Testis (tissue), 2 donors: ENCODE measurements at regions not wholly inside any gene's neighbourhood (a gene's known extent, or its start where the extent isn't known, plus 50 kb on each side); places are given as distances from the start of the nearest gene placed in this dataset.

Source experiments
- DNase-seq: peaks from one replicate; pipeline ENCODE4 v3.0.0-alpha.2; 2019
- H3K27ac ChIP-seq, 2 donors: fragments of 200-600 bp; sonication (generic); one replicate each; pipeline ENCODE4 v1.5.1; 2019
- H3K27me3 ChIP-seq: fragments of 200-600 bp; sonication (generic); one replicate; pipeline ENCODE4 v1.5.1; 2019
- H3K36me3 ChIP-seq: fragments of 200-600 bp; sonication (generic); one replicate; pipeline ENCODE4 v1.5.1; 2017; ENCODE audit warnings: low read depth; ENCODE audit errors: missing control alignments
- H3K4me1 ChIP-seq: fragments of 200-600 bp; sonication (generic); one replicate; pipeline ENCODE4 v1.5.1; 2019
- H3K4me3 ChIP-seq, 2 donors: fragments of 200-600 bp; sonication (generic); one replicate each; pipeline ENCODE4 v1.5.1; 2017 to 2019
- H3K9me3 ChIP-seq: fragments of 200-600 bp; sonication (generic); one replicate; pipeline ENCODE4 v1.5.1; 2017
- CTCF ChIP-seq, 3 experiments: fragments of 450-650 bp in 2 of 3; fragments of 200-600 bp in 1 of 3; sonication (generic) in 1 of 3; IDR thresholded peaks; one replicate each; pipeline ENCODE4 v1.5.1; 2016 to 2019; ENCODE audit warnings: antibody characterized with exemption in 3 of 3, mild to moderate bottlenecking in 2 of 3, moderate library complexity in 1 of 3
- POLR2A ChIP-seq: fragments of 450-650 bp; IDR thresholded peaks from one replicate; pipeline ENCODE4 v1.6.1; 2017; ENCODE audit warnings: antibody characterized with exemption, mild to moderate bottlenecking, moderate library complexity
- WGBS, 2 donors: methylation state at CpG; one replicate each; pipeline ENCODE4 v1.1.5; 2018; 5-methylcytosine and 5-hydroxymethylcytosine counted together
- intact Hi-C: fragments of 100-400 bp; cut with DNase I; formaldehyde crosslinking; loops from one replicate; pipeline ENCODE4 v1.15.1; 2023; ENCODE audit warnings: low total_unique reads

GRCh38 chrX:114037515-114037914, 546.4 kb upstream of the HTR2C start:
- Histone ChIP-seq H3K9me3 (no peaks in the 10 kb centered on the region), H3K36me3 (no peaks in the 10 kb centered on the region), H3K4me1 (no peaks in the 10 kb centered on the region), H3K4me3 (no peak overlapping the region), H3K27me3 (no peaks in the 10 kb centered on the region), H3K27ac (no peak overlapping the region)
- TF ChIP-seq CTCF (IDR thresholded peaks at IDR 0.05) (no peak), POLR2A (no peak)
- 64 to 80% methylated on average over 1 of the region's 2 CpGs for WGBS, 2 donors
- intact Hi-C loops = no loop called here
- no peak for DNase-seq

- intact Hi-C loops = no loop called here
- Histone ChIP-seq H3K4me1 (no peaks in the 10 kb centered on the region), H3K27me3 (no peaks in the 10 kb centered on the region), H3K27ac (no peak overlapping the region), H3K36me3 (no peaks in the 10 kb centered on the region), H3K4me3 (no peak overlapping the region), H3K9me3 (no peaks in the 10 kb centered on the region)
- DNase-seq = no peak
- TF ChIP-seq CTCF (IDR thresholded peaks at IDR 0.05) (no peak), POLR2A (no peak)
- 86 to 94% methylated on average over 5 of the region's 5 CpGs for WGBS, 2 donors
Measured at GRCh38 chrX:114028907-114029662, 554.8 kb upstream of the HTR2C start.

- Histone ChIP-seq H3K4me1 (no peaks in the 10 kb centered on the region), H3K27ac (no peak overlapping the region), H3K4me3 (no peak overlapping the region), H3K9me3 (no peaks in the 10 kb centered on the region), H3K36me3 (no peaks in the 10 kb centered on the region), H3K27me3 (no peaks in the 10 kb centered on the region)
- no peak for DNase-seq
- TF ChIP-seq POLR2A = no peak
- no peak for TF ChIP-seq CTCF (IDR thresholded peaks at IDR 0.05)
- intact Hi-C loops = no loop called here
- WGBS, 2 donors = 86 to 93% methylated on average over 2 of the region's 2 CpGs
Measured at GRCh38 chrX:114017086-114017485, 566.8 kb upstream of the HTR2C start.

GRCh38 chrX:114015966-114016365, 567.9 kb upstream of the HTR2C start:
- Histone ChIP-seq H3K27me3 (no peaks in the 10 kb centered on the region), H3K9me3 (no peaks in the 10 kb centered on the region), H3K27ac (no peak overlapping the region), H3K4me1 (no peaks in the 10 kb centered on the region), H3K36me3 (no peaks in the 10 kb centered on the region), H3K4me3 (no peak overlapping the region)
- 66 to 86% methylated on average over 6 of the region's 6 CpGs for WGBS, 2 donors
- no peak for DNase-seq
- intact Hi-C loops = no loop called here
- TF ChIP-seq POLR2A (no peak), CTCF (IDR thresholded peaks at IDR 0.05) (no peak)

- no peak overlapping the region for H3K27ac ChIP-seq
- H3K4me1 ChIP-seq = no peaks in the 10 kb centered on the region
- no peaks in the 10 kb centered on the region for H3K27me3 ChIP-seq
- no peaks in the 10 kb centered on the region for H3K36me3 ChIP-seq
- intact Hi-C loops = no loop called here
- no peak for DNase-seq
- H3K4me3 ChIP-seq = no peak overlapping the region
- no peak for TF ChIP-seq CTCF (IDR thresholded peaks at IDR 0.05)
- TF ChIP-seq POLR2A = no peak
- no peaks in the 10 kb centered on the region for H3K9me3 ChIP-seq
- 55 to 67% methylated on average over 3 of the region's 3 CpGs for WGBS, 2 donors
Measured at GRCh38 chrX:114006664-114007063, 577.2 kb upstream of the HTR2C start.
